SU-DHL-6 (cell line): ENCODE measurements at regions not wholly inside any gene's neighbourhood (a gene's known extent, or its start where the extent isn't known, plus 50 kb on each side); places are given as distances from the start of the nearest gene placed in this dataset.

Experiments used
- CTCF ChIP-seq: fragments of 200-600 bp; sonication (generic); IDR thresholded peaks from one replicate; pipeline ENCODE4 v1.5.1; 2017; ENCODE audit warnings: antibody characterized with exemption, mild to moderate bottlenecking, low read length, moderate library complexity; ENCODE audit not compliant: insufficient read depth, poor library complexity, severe bottlenecking
- EZH2phosphoT487 ChIP-seq: fragments of 200-600 bp; sonication (generic), shearing (Covaris generic); conservative IDR thresholded peaks from 2 replicates; pipeline ENCODE4 v1.6.1; 2018; ENCODE audit warnings: mild to moderate bottlenecking, antibody characterized with exemption, low read length, moderate library complexity, mixed read lengths

- TF ChIP-seq CTCF, result no peak
- no peak for TF ChIP-seq EZH2phosphoT487
Measured at GRCh38 chr3:41115069-41115468, 84.2 kb upstream of the CTNNB1 start.
